LNCAP (cell line): ENCODE measurements at regions not wholly inside any gene's neighbourhood (a gene's known extent, or its start where the extent isn't known, plus 50 kb on each side); places are given as distances from the start of the nearest gene placed in this dataset.

ENCODE experiments used
- CTCF ChIP-seq: fragments of 450-650 bp; IDR thresholded peaks from 2 replicates; pipeline ENCODE4 v1.5.1; 2017; ENCODE audit warnings: mild to moderate bottlenecking

- no peak for TF ChIP-seq CTCF
Observed at GRCh38 chr12:97813301-97813700, 350.7 kb downstream of the RMST start.

- no peak for TF ChIP-seq CTCF
Observed at GRCh38 chr12:97821806-97822205, 359.2 kb downstream of the RMST start.

- TF ChIP-seq CTCF = no peak
Observed at GRCh38 chr12:97835541-97835940, 372.9 kb downstream of the RMST start.

- no peak for TF ChIP-seq CTCF
Observed at GRCh38 chr12:97837401-97837800, 374.8 kb downstream of the RMST start.

GRCh38 chr12:97848051-97848450 lies 385.4 kb downstream of the RMST start:
- TF ChIP-seq CTCF = no peak

GRCh38 chr12:97854477-97854876 lies 391.9 kb downstream of the RMST start:
- TF ChIP-seq CTCF = no peak; the same call in 1 of the 2 replicates

GRCh38 chr12:97862072-97862471 lies 399.5 kb downstream of the RMST start:
- no peak for TF ChIP-seq CTCF

- no peak for TF ChIP-seq CTCF
Observed at GRCh38 chr12:97875064-97875463, 412.5 kb downstream of the RMST start.
